Ascending aorta (tissue), 2 donors: ENCODE measurements at regions not wholly inside any gene's neighbourhood (a gene's known extent, or its start where the extent isn't known, plus 50 kb on each side); places are given as distances from the start of the nearest gene placed in this dataset.

Experiments
- DNase-seq, 2 donors: peaks; one replicate each; pipeline ENCODE4 v3.0.0-alpha.2; 2019; ENCODE audit warnings: low spot score in 2 of 2
- H3K27ac ChIP-seq, 2 donors: fragments of 200-600 bp; sonication (generic); one replicate each; pipeline ENCODE4 v1.5.1; 2016 to 2017; ENCODE audit warnings: mild to moderate bottlenecking in 1 of 2
- H3K27me3 ChIP-seq: fragments of 200-600 bp; sonication (generic); one replicate; pipeline ENCODE4 v1.5.1; 2017
- H3K36me3 ChIP-seq, 2 donors: fragments of 200-600 bp; sonication (generic); one replicate each; pipeline ENCODE4 v1.5.1; 2016
- H3K4me1 ChIP-seq, 2 donors: fragments of 200-600 bp; sonication (generic); one replicate each; pipeline ENCODE4 v1.5.1; 2016 to 2017; ENCODE audit warnings: mild to moderate bottlenecking in 1 of 2
- H3K4me3 ChIP-seq, 2 donors: fragments of 200-600 bp; sonication (generic); one replicate each; pipeline ENCODE4 v1.5.1; 2016 to 2017; ENCODE audit warnings: mild to moderate bottlenecking in 1 of 2
- H3K9me3 ChIP-seq, 2 donors: fragments of 200-600 bp; sonication (generic); one replicate each; pipeline ENCODE4 v1.5.1; 2016
- intact Hi-C: fragments of 100-400 bp; cut with DNase I; formaldehyde crosslinking; loops from one replicate; pipeline ENCODE4 v1.15.1; 2023
- TF ChIP-seq, protein P1 (sequence below), 3 experiments: fragments of 200-600 bp in 2 of 3; fragments of 450-650 bp in 1 of 3; sonication (generic) in 2 of 3; IDR thresholded peaks; one replicate each; pipeline ENCODE4 v1.5.1; 2016 to 2019; ENCODE audit warnings: antibody characterized with exemption in 3 of 3, mild to moderate bottlenecking in 1 of 3, moderate library complexity in 1 of 3

DNA sequence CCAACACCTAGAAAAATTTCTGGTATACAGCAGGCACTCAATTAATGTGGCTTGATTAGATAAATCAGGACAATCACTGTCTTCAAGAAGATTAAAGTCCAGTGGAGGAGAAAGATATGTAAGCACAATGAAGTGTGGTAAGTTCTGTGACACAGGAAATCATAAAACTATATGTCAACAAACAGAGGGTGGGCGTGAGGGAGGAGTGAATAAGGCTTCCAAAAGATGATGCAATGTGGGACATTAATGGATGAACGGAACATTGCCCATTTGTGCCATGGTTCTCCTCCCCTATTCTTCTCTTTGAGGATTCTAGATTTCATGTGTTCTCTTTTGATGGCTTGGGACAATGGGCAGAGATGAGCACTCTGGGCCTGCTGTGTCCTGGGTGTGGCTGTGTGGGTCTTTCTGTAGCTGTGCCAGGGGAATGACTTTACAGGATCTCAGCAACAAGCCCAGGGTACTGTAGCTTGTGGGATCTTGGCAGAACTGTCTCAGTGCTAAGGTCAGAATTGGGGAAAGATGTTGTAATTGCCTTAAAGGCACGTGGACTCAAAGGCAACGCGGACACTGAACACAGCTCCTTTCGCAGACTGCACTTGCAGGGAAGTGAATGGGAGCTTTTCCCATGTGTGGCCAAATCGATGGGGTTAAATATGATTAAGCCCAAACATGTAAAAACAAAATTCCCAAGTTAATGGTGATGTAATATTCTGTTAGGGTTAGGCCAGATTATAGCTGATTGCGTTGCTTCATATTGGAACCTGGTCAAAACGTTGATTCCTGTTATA, 366.9 kb downstream of the TGFB2 start:
- Histone ChIP-seq H3K36me3 (no peaks in the 10 kb centered on the region), H3K4me1 (no peaks in the 10 kb centered on the region), H3K27me3 (no peaks in the 10 kb centered on the region), H3K4me3 (no peak overlapping the region), H3K9me3 (no peaks in the 10 kb centered on the region), H3K27ac (no peak overlapping the region)
- no peak for DNase-seq
- intact Hi-C loops: no loop called here
- TF ChIP-seq, protein P1, sequence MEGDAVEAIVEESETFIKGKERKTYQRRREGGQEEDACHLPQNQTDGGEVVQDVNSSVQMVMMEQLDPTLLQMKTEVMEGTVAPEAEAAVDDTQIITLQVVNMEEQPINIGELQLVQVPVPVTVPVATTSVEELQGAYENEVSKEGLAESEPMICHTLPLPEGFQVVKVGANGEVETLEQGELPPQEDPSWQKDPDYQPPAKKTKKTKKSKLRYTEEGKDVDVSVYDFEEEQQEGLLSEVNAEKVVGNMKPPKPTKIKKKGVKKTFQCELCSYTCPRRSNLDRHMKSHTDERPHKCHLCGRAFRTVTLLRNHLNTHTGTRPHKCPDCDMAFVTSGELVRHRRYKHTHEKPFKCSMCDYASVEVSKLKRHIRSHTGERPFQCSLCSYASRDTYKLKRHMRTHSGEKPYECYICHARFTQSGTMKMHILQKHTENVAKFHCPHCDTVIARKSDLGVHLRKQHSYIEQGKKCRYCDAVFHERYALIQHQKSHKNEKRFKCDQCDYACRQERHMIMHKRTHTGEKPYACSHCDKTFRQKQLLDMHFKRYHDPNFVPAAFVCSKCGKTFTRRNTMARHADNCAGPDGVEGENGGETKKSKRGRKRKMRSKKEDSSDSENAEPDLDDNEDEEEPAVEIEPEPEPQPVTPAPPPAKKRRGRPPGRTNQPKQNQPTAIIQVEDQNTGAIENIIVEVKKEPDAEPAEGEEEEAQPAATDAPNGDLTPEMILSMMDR (IDR thresholded peaks at IDR 0.05): no peak

DNA sequence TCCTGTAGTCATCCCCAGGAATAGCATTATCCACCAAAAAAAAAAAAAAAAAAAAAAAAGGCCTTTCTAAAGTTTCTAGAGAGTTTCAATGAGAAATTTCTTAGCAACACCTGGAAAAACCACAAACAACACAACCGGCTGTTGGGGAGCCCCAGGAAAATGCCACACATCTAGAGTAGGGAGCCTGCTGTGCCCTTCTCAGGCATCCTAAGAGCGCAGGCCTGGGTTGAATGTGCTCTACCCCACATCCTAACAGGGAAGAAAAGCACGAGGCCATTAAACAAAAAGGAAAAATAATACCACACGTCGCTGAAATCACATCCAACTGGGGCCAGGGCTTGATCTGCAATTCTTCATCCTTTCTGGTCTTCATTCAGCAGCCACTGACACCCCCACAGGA, 367.5 kb downstream of the TGFB2 start:
- no peaks in the 10 kb centered on the region for H3K27me3 ChIP-seq
- no peak overlapping the region for H3K27ac ChIP-seq
- no peak overlapping the region for H3K4me3 ChIP-seq
- TF ChIP-seq, protein P1 (IDR thresholded peaks at IDR 0.05): no peak
- no peaks in the 10 kb centered on the region for H3K9me3 ChIP-seq
- H3K36me3 ChIP-seq: no peaks in the 10 kb centered on the region
- intact Hi-C loops: no loop called here
- no peak for DNase-seq
- H3K4me1 ChIP-seq: no peaks in the 10 kb centered on the region

- no peak overlapping the region for H3K27ac ChIP-seq
- H3K4me3 ChIP-seq: no peak overlapping the region
- no peaks in the 10 kb centered on the region for H3K9me3 ChIP-seq
- TF ChIP-seq, protein P1 (IDR thresholded peaks at IDR 0.05): no peak
- H3K27me3 ChIP-seq: no peaks in the 10 kb centered on the region
- no peaks in the 10 kb centered on the region for H3K4me1 ChIP-seq
- H3K36me3 ChIP-seq: no peaks in the 10 kb centered on the region
- intact Hi-C loops: no loop called here
- no peak for DNase-seq
These were observed 371.0 kb downstream of the TGFB2 start for GRCh38 chr1:218715961-218716669.

GRCh38 chr1:218717575-218717974, 372.4 kb downstream of the TGFB2 start:
- no peaks in the 10 kb centered on the region for H3K27me3 ChIP-seq
- no peak overlapping the region for H3K27ac ChIP-seq
- TF ChIP-seq, protein P1 (IDR thresholded peaks at IDR 0.05): no peak
- no peak overlapping the region for H3K4me3 ChIP-seq
- no peaks in the 10 kb centered on the region for H3K9me3 ChIP-seq
- H3K36me3 ChIP-seq: no peaks in the 10 kb centered on the region
- intact Hi-C loops: no loop called here
- DNase-seq: no peak
- no peaks in the 10 kb centered on the region for H3K4me1 ChIP-seq

- H3K4me3 ChIP-seq: no peak overlapping the region
- intact Hi-C loops: no loop called here
- DNase-seq: no peak
- no peak overlapping the region for H3K27ac ChIP-seq
- H3K9me3 ChIP-seq: no peaks in the 10 kb centered on the region
- H3K27me3 ChIP-seq: no peaks in the 10 kb centered on the region
- no peaks in the 10 kb centered on the region for H3K36me3 ChIP-seq
- no peaks in the 10 kb centered on the region for H3K4me1 ChIP-seq
- TF ChIP-seq, protein P1 (IDR thresholded peaks at IDR 0.05): no peak
These were observed 373.1 kb downstream of the TGFB2 start for GRCh38 chr1:218718206-218718605.
